ENCODE measurements at regions not wholly inside any gene's neighbourhood (a gene's known extent, or its start where the extent isn't known, plus 50 kb on each side); places are given as distances from the start of the nearest gene placed in this dataset.

DNA sequence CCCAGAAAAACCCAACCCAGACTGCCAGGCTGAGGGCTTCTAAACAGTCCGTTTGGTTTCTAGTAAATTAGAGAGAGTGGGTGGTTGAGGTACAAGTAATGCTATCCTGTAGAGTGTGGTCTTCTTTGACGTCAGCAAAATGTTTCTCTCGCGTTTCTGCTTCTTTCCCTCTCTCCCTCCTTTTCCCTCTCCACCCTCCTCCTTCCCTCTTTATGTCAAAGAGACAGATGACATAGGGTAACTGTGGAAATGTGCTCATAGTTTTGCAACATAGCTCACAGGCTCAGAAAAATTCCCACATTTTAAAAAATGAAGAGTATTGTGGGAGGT, 158.3 kb downstream of the TOMM20 start:
- TF ChIP-seq CTCF (IDR thresholded peaks at IDR 0.05; ENCODE audit: poor library complexity, severe bottlenecking): no peak
- TF ChIP-seq TAF1 (IDR thresholded peaks at IDR 0.05; ENCODE audit: low read depth): no peak
- TF ChIP-seq POLR2AphosphoS5 (IDR thresholded peaks at IDR 0.05): no peak
- no peak for TF ChIP-seq RAD21 (conservative IDR thresholded peaks at IDR 0.05)
- TF ChIP-seq EP300 (conservative IDR thresholded peaks at IDR 0.05; ENCODE audit: poor library complexity, severe bottlenecking): no peak
- no peak for TF ChIP-seq EZH2 (IDR thresholded peaks at IDR 0.05; ENCODE audit: borderline replicate concordance, insufficient read depth, low read length, poor library complexity, severe bottlenecking)
- no peak for TF ChIP-seq REST (IDR thresholded peaks at IDR 0.05; ENCODE audit: borderline replicate concordance)

Measured in neural cell (in vitro differentiated cells).